ENCODE measurements at regions not wholly inside any gene's neighbourhood (a gene's known extent, or its start where the extent isn't known, plus 50 kb on each side); places are given as distances from the start of the nearest gene placed in this dataset.

DNA sequence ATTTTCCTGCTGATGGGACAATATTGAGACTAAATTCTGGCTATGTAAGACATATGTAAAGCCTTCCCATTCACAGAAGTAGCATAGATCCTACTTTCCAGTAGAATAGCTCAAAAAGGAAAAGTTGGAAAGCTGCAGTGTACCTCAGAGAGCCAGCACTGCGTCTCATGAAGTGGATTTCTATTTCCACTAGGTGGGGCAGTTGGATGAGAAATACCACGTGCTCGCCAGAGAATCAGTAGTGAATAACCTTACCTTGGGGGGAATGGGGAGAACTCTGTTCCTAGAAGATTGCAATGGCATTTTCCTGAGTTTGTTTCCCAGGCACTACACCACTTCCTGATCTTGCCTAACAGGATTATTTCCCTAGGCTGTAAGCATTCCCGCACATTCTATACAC lies 907.1 kb downstream of the FSTL5 start:
- 79 to 85% methylated on average over 3 to 4 of the region's 4 CpGs for WGBS, 2 donors (ENCODE audit: low coverage in 1 of 2)
- no peak overlapping the region for H3K27ac ChIP-seq
- no peaks in the 10 kb centered on the region for H3K36me3 ChIP-seq
- no peak for DNase-seq
- TF ChIP-seq, protein P1, sequence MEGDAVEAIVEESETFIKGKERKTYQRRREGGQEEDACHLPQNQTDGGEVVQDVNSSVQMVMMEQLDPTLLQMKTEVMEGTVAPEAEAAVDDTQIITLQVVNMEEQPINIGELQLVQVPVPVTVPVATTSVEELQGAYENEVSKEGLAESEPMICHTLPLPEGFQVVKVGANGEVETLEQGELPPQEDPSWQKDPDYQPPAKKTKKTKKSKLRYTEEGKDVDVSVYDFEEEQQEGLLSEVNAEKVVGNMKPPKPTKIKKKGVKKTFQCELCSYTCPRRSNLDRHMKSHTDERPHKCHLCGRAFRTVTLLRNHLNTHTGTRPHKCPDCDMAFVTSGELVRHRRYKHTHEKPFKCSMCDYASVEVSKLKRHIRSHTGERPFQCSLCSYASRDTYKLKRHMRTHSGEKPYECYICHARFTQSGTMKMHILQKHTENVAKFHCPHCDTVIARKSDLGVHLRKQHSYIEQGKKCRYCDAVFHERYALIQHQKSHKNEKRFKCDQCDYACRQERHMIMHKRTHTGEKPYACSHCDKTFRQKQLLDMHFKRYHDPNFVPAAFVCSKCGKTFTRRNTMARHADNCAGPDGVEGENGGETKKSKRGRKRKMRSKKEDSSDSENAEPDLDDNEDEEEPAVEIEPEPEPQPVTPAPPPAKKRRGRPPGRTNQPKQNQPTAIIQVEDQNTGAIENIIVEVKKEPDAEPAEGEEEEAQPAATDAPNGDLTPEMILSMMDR (IDR thresholded peaks at IDR 0.05), result no peak
- TF ChIP-seq POLR2A (IDR thresholded peaks at IDR 0.05), result no peak
- TF ChIP-seq POLR2AphosphoS5 (IDR thresholded peaks at IDR 0.05), result no peak
- no peak for TF ChIP-seq EP300 (IDR thresholded peaks at IDR 0.05; ENCODE audit: low read depth)
- in situ Hi-C loops (cut with MboI; ENCODE audit: low pct_ligation_motif_present in 1 of 4, low pct_unique_long_range_greater_than_20kb in 1 of 4, low sequenced_read_pairs in 3 of 4), result no loop called here
- no peak overlapping the region for H3K4me3 ChIP-seq
- peaks cover 6 to 30% of the 10 kb centered on the region in 2 donors for H3K9me3 ChIP-seq
- H3K4me1 ChIP-seq, result no peaks in the 10 kb centered on the region
- intact Hi-C loops (cut with DNase I; ENCODE audit: low total_unique reads), result no loop called here
- H3K27me3 ChIP-seq, result no peaks in the 10 kb centered on the region

- no peaks in the 10 kb centered on the region for H3K36me3 ChIP-seq
- no peaks in the 10 kb centered on the region for H3K27me3 ChIP-seq
- in situ Hi-C loops (cut with MboI; ENCODE audit: low pct_ligation_motif_present in 1 of 4, low pct_unique_long_range_greater_than_20kb in 1 of 4, low sequenced_read_pairs in 3 of 4), result no loop called here
- peaks cover 6 to 30% of the 10 kb centered on the region in 2 donors for H3K9me3 ChIP-seq
- no peak overlapping the region for H3K27ac ChIP-seq
- TF ChIP-seq POLR2AphosphoS5 (IDR thresholded peaks at IDR 0.05) (no peak), POLR2A (IDR thresholded peaks at IDR 0.05) (no peak), EP300 (IDR thresholded peaks at IDR 0.05; ENCODE audit: low read depth) (no peak)
- TF ChIP-seq, protein P1 (IDR thresholded peaks at IDR 0.05), result no peak
- H3K4me1 ChIP-seq, result no peaks in the 10 kb centered on the region
- intact Hi-C loops (cut with DNase I; ENCODE audit: low total_unique reads), result no loop called here
- DNase-seq, result no peak
- WGBS, 2 donors (ENCODE audit: low coverage in 1 of 2), result 85 to 96% methylated on average over 4 to 5 of the region's 5 CpGs
- no peak overlapping the region for H3K4me3 ChIP-seq
These were observed 907.6 kb downstream of the FSTL5 start for GRCh38 chr4:161256172-161256571.

GRCh38 chr4:161254375-161254774 lies 909.4 kb downstream of the FSTL5 start:
- intact Hi-C loops (cut with DNase I; ENCODE audit: low total_unique reads), result no loop called here

DNA sequence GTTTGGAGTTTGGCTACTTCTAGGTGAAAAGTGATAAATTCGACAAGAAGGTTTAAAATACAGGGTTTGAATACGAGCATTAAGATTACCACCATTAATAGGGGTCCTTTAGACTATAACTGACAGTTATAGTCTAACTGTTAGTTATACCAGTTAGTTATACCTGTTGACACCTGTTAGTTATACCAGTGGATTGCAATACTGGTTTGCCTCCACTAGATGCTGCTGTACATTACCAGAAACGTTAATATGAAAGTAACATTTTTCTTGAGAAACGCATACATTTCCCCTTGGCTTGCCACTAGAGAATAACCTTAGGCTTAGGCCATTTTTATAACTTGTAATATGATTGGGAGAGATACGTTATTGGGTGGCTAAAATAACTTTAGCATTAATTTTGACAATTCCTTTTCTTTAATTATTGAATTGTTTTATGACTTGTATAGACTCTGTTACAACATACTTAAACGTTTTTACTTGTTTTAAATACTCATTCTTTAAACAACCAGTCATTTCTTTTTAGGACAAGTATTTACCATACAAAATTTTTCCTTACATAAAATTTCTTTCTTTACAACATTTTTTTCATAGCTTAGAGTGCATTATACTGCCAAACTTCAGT lies 911.2 kb downstream of the FSTL5 start:
- no peaks in the 10 kb centered on the region for H3K36me3 ChIP-seq
- intact Hi-C loops (cut with DNase I; ENCODE audit: low total_unique reads) (no loop called here), in situ Hi-C loops (cut with MboI; ENCODE audit: low pct_ligation_motif_present in 1 of 4, low pct_unique_long_range_greater_than_20kb in 1 of 4, low sequenced_read_pairs in 3 of 4) (no loop called here)
- H3K27ac ChIP-seq, result no peak overlapping the region
- WGBS, 2 donors (ENCODE audit: low coverage in 1 of 2), result 37 to 51% methylated on average over 6 of the region's 6 CpGs
- H3K9me3 ChIP-seq, result peaks cover 6 to 30% of the 10 kb centered on the region in 2 donors
- no peaks in the 10 kb centered on the region for H3K4me1 ChIP-seq
- no peak for DNase-seq
- H3K27me3 ChIP-seq, result no peaks in the 10 kb centered on the region
- no peak for TF ChIP-seq EP300 (IDR thresholded peaks at IDR 0.05; ENCODE audit: low read depth)
- TF ChIP-seq, protein P1 (IDR thresholded peaks at IDR 0.05), result peak; percentile 32 to 51 (median 40)
- H3K4me3 ChIP-seq, result no peak overlapping the region

More at GRCh38 chr4:161254375-161254774, 909.4 kb downstream of the FSTL5 start:
- H3K4me1 ChIP-seq, result no peaks in the 10 kb centered on the region
- in situ Hi-C loops (cut with MboI; ENCODE audit: low pct_ligation_motif_present in 1 of 4, low pct_unique_long_range_greater_than_20kb in 1 of 4, low sequenced_read_pairs in 3 of 4), result no loop called here
- TF ChIP-seq POLR2A (IDR thresholded peaks at IDR 0.05) (no peak), POLR2AphosphoS5 (IDR thresholded peaks at IDR 0.05) (no peak), EP300 (IDR thresholded peaks at IDR 0.05; ENCODE audit: low read depth) (no peak)
- TF ChIP-seq, protein P1 (IDR thresholded peaks at IDR 0.05), result no peak
- peaks cover 6 to 30% of the 10 kb centered on the region in 2 donors for H3K9me3 ChIP-seq
- no peak overlapping the region for H3K27ac ChIP-seq
- no peaks in the 10 kb centered on the region for H3K27me3 ChIP-seq
- no peaks in the 10 kb centered on the region for H3K36me3 ChIP-seq
- no peak overlapping the region for H3K4me3 ChIP-seq
- DNase-seq, result no peak
- WGBS, 2 donors (ENCODE audit: low coverage in 1 of 2), result 65 to 68% methylated on average over 3 of the region's 3 CpGs
